Neural progenitor cell (in vitro differentiated cells): ENCODE measurements at regions not wholly inside any gene's neighbourhood (a gene's known extent, or its start where the extent isn't known, plus 50 kb on each side); places are given as distances from the start of the nearest gene placed in this dataset.

Experiments
- EZH2 ChIP-seq: fragments of 200-600 bp; sonication (generic); IDR thresholded peaks from 2 replicates; pipeline ENCODE4 v1.6.1; 2017; ENCODE audit warnings: antibody characterized with exemption, mild to moderate bottlenecking, moderate library complexity
- TF ChIP-seq, protein P1 (sequence below): fragments of 200-600 bp; sonication (generic); IDR thresholded peaks from 2 replicates; pipeline ENCODE4 v1.5.1; 2017; ENCODE audit warnings: antibody characterized with exemption, mild to moderate bottlenecking

DNA sequence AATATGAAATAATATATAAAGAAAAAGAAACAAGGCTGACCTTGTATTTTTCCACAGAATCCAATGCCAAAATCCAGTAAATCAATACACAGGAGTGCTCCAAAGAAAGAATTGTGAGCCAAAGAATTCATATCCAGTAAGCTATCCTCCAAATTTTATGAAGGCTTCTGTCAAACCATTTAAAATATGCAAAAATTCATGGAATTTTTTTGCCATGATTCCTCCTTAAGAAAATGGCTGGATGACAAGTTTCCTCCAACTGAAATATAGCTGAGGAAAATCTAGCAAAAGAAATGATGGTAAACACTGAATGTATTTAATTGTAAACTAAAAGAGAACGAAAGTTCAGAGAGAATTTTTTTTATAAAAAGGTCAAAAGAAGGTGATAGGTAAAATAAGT, 290.3 kb downstream of the UBE3D start:
- TF ChIP-seq, protein P1, sequence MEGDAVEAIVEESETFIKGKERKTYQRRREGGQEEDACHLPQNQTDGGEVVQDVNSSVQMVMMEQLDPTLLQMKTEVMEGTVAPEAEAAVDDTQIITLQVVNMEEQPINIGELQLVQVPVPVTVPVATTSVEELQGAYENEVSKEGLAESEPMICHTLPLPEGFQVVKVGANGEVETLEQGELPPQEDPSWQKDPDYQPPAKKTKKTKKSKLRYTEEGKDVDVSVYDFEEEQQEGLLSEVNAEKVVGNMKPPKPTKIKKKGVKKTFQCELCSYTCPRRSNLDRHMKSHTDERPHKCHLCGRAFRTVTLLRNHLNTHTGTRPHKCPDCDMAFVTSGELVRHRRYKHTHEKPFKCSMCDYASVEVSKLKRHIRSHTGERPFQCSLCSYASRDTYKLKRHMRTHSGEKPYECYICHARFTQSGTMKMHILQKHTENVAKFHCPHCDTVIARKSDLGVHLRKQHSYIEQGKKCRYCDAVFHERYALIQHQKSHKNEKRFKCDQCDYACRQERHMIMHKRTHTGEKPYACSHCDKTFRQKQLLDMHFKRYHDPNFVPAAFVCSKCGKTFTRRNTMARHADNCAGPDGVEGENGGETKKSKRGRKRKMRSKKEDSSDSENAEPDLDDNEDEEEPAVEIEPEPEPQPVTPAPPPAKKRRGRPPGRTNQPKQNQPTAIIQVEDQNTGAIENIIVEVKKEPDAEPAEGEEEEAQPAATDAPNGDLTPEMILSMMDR: no peak
- TF ChIP-seq EZH2: no peak
